ENCODE measurements at regions not wholly inside any gene's neighbourhood (a gene's known extent, or its start where the extent isn't known, plus 50 kb on each side); places are given as distances from the start of the nearest gene placed in this dataset.

GRCh38 chr4:53785996-53786395 is 194.7 kb upstream of the LNX1 start:
- DNase-seq (ENCODE audit: insufficient read length, low spot score): no peak

GRCh38 chr4:53784112-53784511 is 192.8 kb upstream of the LNX1 start:
- no peak for TF ChIP-seq CTCF (IDR thresholded peaks at IDR 0.05; ENCODE audit: insufficient read depth, missing control alignments)
- no peak for DNase-seq (ENCODE audit: insufficient read length, low spot score)
- FAIRE-seq: no peak

More at GRCh38 chr4:53785996-53786395, 194.7 kb upstream of the LNX1 start:
- no peak for FAIRE-seq
- no peak for TF ChIP-seq CTCF (IDR thresholded peaks at IDR 0.05; ENCODE audit: insufficient read depth, missing control alignments)

DNA sequence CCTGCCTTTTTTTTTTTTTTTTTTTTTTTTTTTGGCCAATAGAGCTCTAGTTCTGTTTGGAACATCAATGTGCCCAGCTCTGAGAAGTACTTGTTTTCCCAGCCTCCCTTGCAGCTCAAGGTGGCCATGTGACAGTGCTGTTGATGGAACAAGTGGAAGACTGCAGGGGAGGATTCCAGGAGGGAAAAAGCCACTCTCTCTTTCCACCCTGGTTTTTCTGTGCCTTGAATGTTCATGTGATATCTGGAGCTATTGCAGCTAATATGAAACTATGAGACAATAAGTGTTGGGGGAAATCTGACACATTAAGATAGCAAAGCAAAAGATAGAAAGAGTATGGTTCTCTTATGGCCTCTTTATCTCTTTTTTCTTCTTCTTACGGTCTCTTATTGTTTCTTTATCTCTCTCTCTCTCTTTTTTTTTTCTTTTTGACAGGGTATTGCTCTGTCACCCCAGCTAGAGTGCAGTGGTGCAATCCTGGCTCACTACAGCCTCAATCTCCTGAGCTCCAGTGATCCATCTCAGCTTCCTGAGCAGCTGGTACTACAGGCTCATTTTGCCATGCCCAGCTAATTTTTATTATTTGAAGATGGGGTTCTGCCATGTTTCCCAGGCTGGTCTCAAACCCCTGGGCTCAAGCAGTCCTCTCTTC is 192.0 kb upstream of the LNX1 start:
- no peak for DNase-seq (ENCODE audit: insufficient read length, low spot score)
- FAIRE-seq: no peak
- TF ChIP-seq CTCF (IDR thresholded peaks at IDR 0.05; ENCODE audit: insufficient read depth, missing control alignments): no peak

- TF ChIP-seq CTCF (IDR thresholded peaks at IDR 0.05; ENCODE audit: insufficient read depth, missing control alignments): no peak
- FAIRE-seq (no peak), DNase-seq (ENCODE audit: insufficient read length, low spot score) (no peak)
These were observed 191.2 kb upstream of the LNX1 start for GRCh38 chr4:53782458-53782845.

- DNase-seq (ENCODE audit: insufficient read length, low spot score) (no peak), FAIRE-seq (no peak)
- TF ChIP-seq CTCF (IDR thresholded peaks at IDR 0.05; ENCODE audit: insufficient read depth, missing control alignments): no peak
These were observed 190.6 kb upstream of the LNX1 start for GRCh38 chr4:53781629-53782457.

GRCh38 chr4:53780736-53781400 is 189.6 kb upstream of the LNX1 start:
- TF ChIP-seq CTCF (IDR thresholded peaks at IDR 0.05; ENCODE audit: insufficient read depth, missing control alignments): no peak
- no peak for DNase-seq (ENCODE audit: insufficient read length, low spot score)
- no peak for FAIRE-seq

All from D721Med (cell line).